Rectal smooth muscle tissue (tissue), 1 donor: ENCODE measurements at regions not wholly inside any gene's neighbourhood (a gene's known extent, or its start where the extent isn't known, plus 50 kb on each side); places are given as distances from the start of the nearest gene placed in this dataset.

Source experiments
- H3K27ac ChIP-seq: one replicate; pipeline ENCODE4 v1.7.0; 2013; ENCODE audit warnings: low read depth, low read length, inconsistent platforms
- H3K27me3 ChIP-seq: one replicate; pipeline ENCODE4 v1.7.0; 2013; ENCODE audit warnings: low read length; ENCODE audit not compliant: control insufficient read depth, insufficient read depth
- H3K36me3 ChIP-seq: one replicate; pipeline ENCODE4 v1.7.0; 2013; ENCODE audit warnings: low read length; ENCODE audit not compliant: control insufficient read depth, insufficient read depth
- H3K4me1 ChIP-seq: one replicate; pipeline ENCODE4 v1.7.0; 2013; ENCODE audit warnings: low read length; ENCODE audit not compliant: control insufficient read depth, insufficient read depth
- H3K4me3 ChIP-seq: one replicate; pipeline ENCODE4 v1.7.0; 2013; ENCODE audit warnings: low read length
- H3K9ac ChIP-seq: one replicate; pipeline ENCODE4 v1.7.0; 2013; ENCODE audit warnings: low read length

GRCh38 chr3:95886616-95887015, 927.8 kb upstream of the EPHA6 start:
- Histone ChIP-seq H3K27ac (no peak overlapping the region), H3K9ac (no peak overlapping the region), H3K4me3 (no peak overlapping the region), H3K36me3 (no peaks in the 10 kb centered on the region), H3K4me1 (no peaks in the 10 kb centered on the region), H3K27me3 (no peaks in the 10 kb centered on the region)

DNA sequence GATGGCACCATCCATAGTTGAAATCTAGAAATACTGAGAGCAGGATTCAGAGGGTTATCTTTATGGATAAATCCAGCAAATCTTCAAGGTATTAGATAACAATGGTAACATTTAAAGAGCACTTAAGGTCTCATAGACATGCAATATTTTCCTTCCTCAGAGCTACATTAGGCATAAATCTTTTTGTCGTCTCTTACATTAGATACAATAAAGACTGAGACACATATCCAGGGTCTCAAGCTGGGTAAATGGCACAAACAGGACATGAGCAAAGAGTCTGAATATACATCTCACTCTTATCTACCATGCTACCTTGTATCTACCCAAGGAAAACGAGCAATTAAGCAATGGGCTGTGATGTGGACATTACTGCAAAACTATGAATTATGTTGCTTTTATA, 927.3 kb upstream of the EPHA6 start:
- no peak overlapping the region for H3K9ac ChIP-seq
- H3K36me3 ChIP-seq, result no peaks in the 10 kb centered on the region
- H3K27me3 ChIP-seq, result no peaks in the 10 kb centered on the region
- no peaks in the 10 kb centered on the region for H3K4me1 ChIP-seq
- H3K4me3 ChIP-seq, result no peak overlapping the region
- H3K27ac ChIP-seq, result no peak overlapping the region

GRCh38 chr3:95894820-95895219, 919.6 kb upstream of the EPHA6 start:
- Histone ChIP-seq H3K36me3 (no peaks in the 10 kb centered on the region), H3K9ac (no peak overlapping the region), H3K4me3 (no peak overlapping the region), H3K27me3 (no peaks in the 10 kb centered on the region), H3K27ac (no peak overlapping the region), H3K4me1 (no peaks in the 10 kb centered on the region)

DNA sequence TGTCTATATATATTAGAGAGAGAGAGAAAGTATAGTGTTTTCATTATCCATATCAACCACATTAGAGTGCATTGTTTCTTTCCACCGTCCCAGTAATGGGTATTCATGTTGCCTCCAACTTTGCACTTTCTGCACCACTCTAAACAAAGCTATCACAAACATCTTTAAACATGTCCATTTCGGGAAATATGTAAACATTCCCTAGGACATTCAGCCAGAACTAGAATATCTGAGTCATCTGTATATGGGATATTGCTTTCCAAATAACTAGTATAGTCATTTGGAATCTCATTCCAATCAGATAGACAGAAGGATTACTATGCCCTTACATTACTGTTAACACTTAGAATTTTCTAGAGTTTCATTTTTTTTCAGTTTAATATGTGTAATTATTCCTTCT, 914.9 kb upstream of the EPHA6 start:
- H3K27ac ChIP-seq, result no peak overlapping the region
- H3K27me3 ChIP-seq, result no peaks in the 10 kb centered on the region
- no peak overlapping the region for H3K4me3 ChIP-seq
- H3K9ac ChIP-seq, result no peak overlapping the region
- H3K36me3 ChIP-seq, result no peaks in the 10 kb centered on the region
- H3K4me1 ChIP-seq, result no peaks in the 10 kb centered on the region

- Histone ChIP-seq H3K36me3 (no peaks in the 10 kb centered on the region), H3K4me3 (no peak overlapping the region), H3K4me1 (no peaks in the 10 kb centered on the region), H3K27me3 (no peaks in the 10 kb centered on the region), H3K9ac (no peak overlapping the region), H3K27ac (no peak overlapping the region)
These were observed 914.5 kb upstream of the EPHA6 start for GRCh38 chr3:95899911-95900310.

- H3K4me1 ChIP-seq, result no peaks in the 10 kb centered on the region
- no peak overlapping the region for H3K27ac ChIP-seq
- no peaks in the 10 kb centered on the region for H3K36me3 ChIP-seq
- no peak overlapping the region for H3K4me3 ChIP-seq
- H3K27me3 ChIP-seq, result no peaks in the 10 kb centered on the region
- no peak overlapping the region for H3K9ac ChIP-seq
These were observed 912.4 kb upstream of the EPHA6 start for GRCh38 chr3:95901948-95902347.

GRCh38 chr3:95905182-95905581, 909.2 kb upstream of the EPHA6 start:
- no peaks in the 10 kb centered on the region for H3K4me1 ChIP-seq
- no peaks in the 10 kb centered on the region for H3K36me3 ChIP-seq
- H3K9ac ChIP-seq, result no peak overlapping the region
- H3K27me3 ChIP-seq, result no peaks in the 10 kb centered on the region
- no peak overlapping the region for H3K4me3 ChIP-seq
- H3K27ac ChIP-seq, result no peak overlapping the region

DNA sequence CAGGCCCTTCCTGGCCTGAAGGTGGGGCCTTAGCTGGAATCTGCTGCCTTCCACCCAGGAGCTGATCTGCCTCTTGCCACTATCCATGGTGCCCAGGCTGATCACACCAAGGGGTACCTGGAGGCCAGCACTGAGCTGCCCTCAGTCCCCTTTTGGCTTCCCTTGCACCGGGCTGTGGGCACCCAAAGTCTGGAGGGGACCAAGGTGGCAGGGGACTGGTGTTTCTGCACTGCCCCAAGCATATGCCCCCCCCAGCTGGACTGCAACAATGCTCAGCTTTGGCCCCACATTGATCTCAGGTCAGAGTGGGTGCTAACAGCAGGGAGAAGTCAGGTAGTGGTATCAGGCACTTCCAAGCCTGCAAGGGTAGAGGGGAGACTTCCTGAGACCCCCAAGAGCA, 902.6 kb upstream of the EPHA6 start:
- Histone ChIP-seq H3K9ac (no peak overlapping the region), H3K4me1 (no peaks in the 10 kb centered on the region), H3K36me3 (no peaks in the 10 kb centered on the region), H3K4me3 (no peak overlapping the region), H3K27ac (no peak overlapping the region), H3K27me3 (no peaks in the 10 kb centered on the region)

- Histone ChIP-seq H3K27me3 (no peaks in the 10 kb centered on the region), H3K9ac (no peak overlapping the region), H3K4me1 (no peaks in the 10 kb centered on the region), H3K4me3 (no peak overlapping the region), H3K36me3 (no peaks in the 10 kb centered on the region), H3K27ac (no peak overlapping the region)
These were observed 890.7 kb upstream of the EPHA6 start for GRCh38 chr3:95923496-95924210.

- Histone ChIP-seq H3K36me3 (no peaks in the 10 kb centered on the region), H3K9ac (no peak overlapping the region), H3K27me3 (no peaks in the 10 kb centered on the region), H3K4me1 (no peaks in the 10 kb centered on the region), H3K4me3 (no peak overlapping the region), H3K27ac (no peak overlapping the region)
These were observed 887.4 kb upstream of the EPHA6 start for GRCh38 chr3:95926904-95927501.

- Histone ChIP-seq H3K27me3 (no peaks in the 10 kb centered on the region), H3K4me1 (no peaks in the 10 kb centered on the region), H3K36me3 (no peaks in the 10 kb centered on the region), H3K9ac (no peak overlapping the region), H3K27ac (no peak overlapping the region), H3K4me3 (no peak overlapping the region)
These were observed 880.2 kb upstream of the EPHA6 start for GRCh38 chr3:95934181-95934580.

GRCh38 chr3:95939235-95939809, 875.1 kb upstream of the EPHA6 start:
- H3K9ac ChIP-seq, result no peak overlapping the region
- no peaks in the 10 kb centered on the region for H3K36me3 ChIP-seq
- no peaks in the 10 kb centered on the region for H3K27me3 ChIP-seq
- no peak overlapping the region for H3K4me3 ChIP-seq
- no peaks in the 10 kb centered on the region for H3K4me1 ChIP-seq
- no peak overlapping the region for H3K27ac ChIP-seq
